ENCODE measurements at regions not wholly inside any gene's neighbourhood (a gene's known extent, or its start where the extent isn't known, plus 50 kb on each side); places are given as distances from the start of the nearest gene placed in this dataset.

GRCh38 chr10:36573246-36573645 lies 552.2 kb upstream of the ANKRD30A start:
- intact Hi-C loops (cut with micrococcal nuclease; ENCODE audit: unreplicated experiment), result no loop called here
- TF ChIP-seq CTCF (conservative IDR thresholded peaks at IDR 0.05) (no peak), EZH2 (IDR thresholded peaks at IDR 0.05; ENCODE audit: low read depth) (no peak)
- Histone ChIP-seq H3K4me2 (no peak overlapping the region), H3K36me3 (ENCODE audit: low read depth) (no peaks in the 10 kb centered on the region), H3K9me2 (ENCODE audit: insufficient read depth) (no peaks in the 10 kb centered on the region), H3K79me2 (ENCODE audit: low read depth) (no peaks in the 10 kb centered on the region), H3K4me1 (replicated peaks; ENCODE audit: insufficient read depth) (no peaks in the 10 kb centered on the region), H3F3A (ENCODE audit: insufficient read depth, low read depth) (no peaks in the 10 kb centered on the region), H3K27me3 (ENCODE audit: insufficient read depth, low read depth) (peaks cover 9% of the 10 kb centered on the region; the same call in 1 of the 2 replicates), H3K4me3 (no peak overlapping the region), H3K9me3 (ENCODE audit: insufficient read depth, low read depth) (no peaks in the 10 kb centered on the region), H4K20me1 (ENCODE audit: insufficient read depth) (no peaks in the 10 kb centered on the region), H2AFZ (no peak overlapping the region), H3K27ac (no peak overlapping the region)
- ChIA-PET POLR2A (ENCODE audit: unreplicated experiment) (no interaction called here), CTCF (no interaction called here)
- no TSS peak for BruUV-seq (replicated peaks)
- no peak for DNase-seq

- Histone ChIP-seq H3K27me3 (ENCODE audit: insufficient read depth, low read depth) (no peaks in the 10 kb centered on the region), H3K9me2 (ENCODE audit: insufficient read depth) (no peaks in the 10 kb centered on the region), H3F3A (ENCODE audit: insufficient read depth, low read depth) (no peaks in the 10 kb centered on the region), H3K4me1 (replicated peaks; ENCODE audit: insufficient read depth) (no peaks in the 10 kb centered on the region), H3K4me3 (no peak overlapping the region), H3K4me2 (no peak overlapping the region), H4K20me1 (ENCODE audit: insufficient read depth) (no peaks in the 10 kb centered on the region), H3K27ac (no peak overlapping the region), H3K79me2 (ENCODE audit: low read depth) (no peaks in the 10 kb centered on the region), H2AFZ (no peak overlapping the region), H3K9me3 (ENCODE audit: insufficient read depth, low read depth) (no peaks in the 10 kb centered on the region), H3K36me3 (ENCODE audit: low read depth) (no peaks in the 10 kb centered on the region)
- no peak for DNase-seq
- POLR2A ChIA-PET (ENCODE audit: unreplicated experiment), result no interaction called here
- CTCF ChIA-PET, result no interaction called here
- BruUV-seq (replicated peaks), result no TSS peak
- intact Hi-C loops (cut with micrococcal nuclease; ENCODE audit: unreplicated experiment), result no loop called here
- no peak for TF ChIP-seq EZH2 (IDR thresholded peaks at IDR 0.05; ENCODE audit: low read depth)
- TF ChIP-seq CTCF (conservative IDR thresholded peaks at IDR 0.05), result no peak
Measured at GRCh38 chr10:36564433-36564832, 561.0 kb upstream of the ANKRD30A start.

GRCh38 chr10:36559412-36560400 lies 565.7 kb upstream of the ANKRD30A start:
- Histone ChIP-seq H3K4me1 (replicated peaks; ENCODE audit: insufficient read depth) (no peaks in the 10 kb centered on the region), H3K27ac (no peak overlapping the region), H3K36me3 (ENCODE audit: low read depth) (no peaks in the 10 kb centered on the region), H3K79me2 (ENCODE audit: low read depth) (no peaks in the 10 kb centered on the region), H3F3A (ENCODE audit: insufficient read depth, low read depth) (no peaks in the 10 kb centered on the region), H3K4me2 (no peak overlapping the region), H3K27me3 (ENCODE audit: insufficient read depth, low read depth) (no peaks in the 10 kb centered on the region), H4K20me1 (ENCODE audit: insufficient read depth) (no peaks in the 10 kb centered on the region), H3K4me3 (no peak overlapping the region), H3K9me3 (ENCODE audit: insufficient read depth, low read depth) (no peaks in the 10 kb centered on the region), H2AFZ (no peak overlapping the region), H3K9me2 (ENCODE audit: insufficient read depth) (no peaks in the 10 kb centered on the region)
- POLR2A ChIA-PET (ENCODE audit: unreplicated experiment), result no interaction called here
- no peak for TF ChIP-seq CTCF (conservative IDR thresholded peaks at IDR 0.05)
- no peak for TF ChIP-seq EZH2 (IDR thresholded peaks at IDR 0.05; ENCODE audit: low read depth)
- intact Hi-C loops (cut with micrococcal nuclease; ENCODE audit: unreplicated experiment), result no loop called here
- no TSS peak for BruUV-seq (replicated peaks)
- DNase-seq, result no peak
- CTCF ChIA-PET, result no interaction called here
